NK-92 treated with Interleukin-12 subunit alpha and Interleukin-12 subunit beta, amount 100 ng/mL, for 24 hours (cell line): ENCODE measurements at regions not wholly inside any gene's neighbourhood (a gene's known extent, or its start where the extent isn't known, plus 50 kb on each side); places are given as distances from the start of the nearest gene placed in this dataset.

Source experiments
- DNase-seq: peaks from one replicate; lab custom pipeline; 2025; lab: John Stamatoyannopoulos, UW

DNA sequence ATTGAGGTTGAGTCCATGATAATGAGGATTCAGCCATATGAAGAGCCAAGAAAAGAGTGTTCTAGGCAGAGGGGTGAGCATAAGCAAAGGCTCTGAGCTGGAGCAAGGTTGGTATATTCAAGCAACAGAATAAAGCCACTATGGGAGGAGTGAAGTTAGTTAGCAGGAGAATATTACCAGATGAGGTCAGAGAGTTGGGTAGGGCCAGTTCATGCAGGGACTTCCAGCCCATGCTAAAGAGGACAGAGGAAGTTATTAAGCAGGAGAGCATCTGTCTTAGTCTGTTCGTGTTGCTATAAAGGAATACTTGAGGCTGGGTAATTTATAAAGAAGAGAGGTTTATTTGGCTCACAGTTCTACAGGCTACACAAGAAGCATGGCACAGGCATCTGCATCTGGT, 57.1 kb upstream of the ATG10 start:
- no peak for DNase-seq

DNA sequence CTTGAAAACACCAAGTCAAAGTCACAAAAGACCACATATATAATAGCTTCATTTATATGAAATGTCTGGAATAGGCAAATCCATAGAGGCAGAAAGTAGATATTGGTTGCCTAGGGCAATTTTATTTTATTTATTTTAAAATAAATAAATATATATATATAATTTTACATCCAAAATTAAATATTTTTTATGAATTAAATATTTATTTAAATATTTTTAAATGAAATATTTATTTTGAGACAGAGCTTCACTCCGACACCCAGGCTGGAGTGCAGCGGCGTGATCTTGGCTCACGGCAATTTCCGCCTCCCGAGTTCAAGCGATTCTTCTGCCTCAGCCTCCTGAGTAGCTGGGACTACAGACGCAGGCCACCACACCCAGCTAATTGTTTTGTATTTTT, 58.9 kb upstream of the ATG10 start:
- no peak for DNase-seq

- no peak for DNase-seq
These were observed 62.1 kb upstream of the ATG10 start for GRCh38 chr5:81909677-81910076.

DNA sequence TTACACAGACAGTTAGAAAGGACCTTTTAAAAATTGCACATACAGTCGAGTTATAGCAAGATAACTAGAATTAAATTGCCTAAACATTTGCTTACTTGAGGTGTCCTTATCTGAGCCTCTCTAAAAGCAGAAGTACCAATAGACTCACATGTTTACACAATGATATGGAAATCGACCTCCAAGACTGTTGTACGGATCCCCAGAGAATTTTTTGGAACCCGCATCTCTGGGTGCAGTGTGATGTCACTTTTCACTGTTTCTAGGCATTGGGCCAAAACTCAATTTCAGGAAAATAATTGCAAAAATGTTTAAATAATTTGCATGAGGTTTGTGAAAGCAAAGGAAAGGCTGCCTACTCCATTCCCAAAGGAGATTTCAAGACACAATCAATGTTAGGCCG, 63.1 kb upstream of the ATG10 start:
- DNase-seq, result no peak

DNA sequence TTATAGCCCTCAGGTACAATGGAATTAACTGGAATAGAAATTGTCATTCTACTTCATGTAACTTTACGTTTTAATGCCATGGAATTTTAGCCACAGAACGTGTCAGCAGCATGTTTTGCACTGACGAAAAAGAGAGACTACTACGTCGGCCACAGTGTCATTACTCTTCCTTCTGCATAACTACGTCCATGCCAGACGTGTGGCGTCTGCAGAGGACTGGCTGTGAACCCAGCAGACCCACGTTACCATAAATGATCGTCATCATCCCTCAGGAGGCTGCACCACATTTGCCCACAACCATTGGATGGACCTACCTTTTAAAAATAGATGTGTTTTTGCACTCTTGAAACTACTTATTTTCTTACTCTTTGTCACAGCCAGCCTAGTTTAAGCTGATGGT, 63.8 kb upstream of the ATG10 start:
- DNase-seq, result no peak

- DNase-seq, result no peak
These were observed 64.7 kb upstream of the ATG10 start for GRCh38 chr5:81907012-81907635.

DNA sequence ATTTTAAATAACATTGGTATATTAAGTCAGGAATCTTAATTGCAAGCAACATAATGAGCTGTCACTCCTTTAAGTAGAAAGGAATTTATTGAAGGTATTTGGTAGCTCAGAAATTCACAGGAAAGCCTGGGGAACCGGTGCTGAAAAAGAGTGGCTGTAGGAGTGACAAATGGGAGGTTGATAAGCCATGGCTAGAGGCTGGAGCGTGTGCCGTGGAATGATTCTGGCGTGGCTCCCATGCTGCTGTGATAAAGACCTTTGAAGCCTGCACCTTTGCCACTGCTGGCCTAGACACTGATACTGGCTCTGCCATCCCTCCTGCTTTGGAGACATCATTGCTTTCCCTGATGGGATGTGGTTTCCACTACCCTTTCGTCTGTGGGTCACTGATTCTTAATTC, 65.7 kb upstream of the ATG10 start:
- DNase-seq, result no peak

- no peak for DNase-seq
These were observed 67.0 kb upstream of the ATG10 start for GRCh38 chr5:81904861-81905260.

GRCh38 chr5:81904166-81904565, 67.7 kb upstream of the ATG10 start:
- DNase-seq, result no peak

DNA sequence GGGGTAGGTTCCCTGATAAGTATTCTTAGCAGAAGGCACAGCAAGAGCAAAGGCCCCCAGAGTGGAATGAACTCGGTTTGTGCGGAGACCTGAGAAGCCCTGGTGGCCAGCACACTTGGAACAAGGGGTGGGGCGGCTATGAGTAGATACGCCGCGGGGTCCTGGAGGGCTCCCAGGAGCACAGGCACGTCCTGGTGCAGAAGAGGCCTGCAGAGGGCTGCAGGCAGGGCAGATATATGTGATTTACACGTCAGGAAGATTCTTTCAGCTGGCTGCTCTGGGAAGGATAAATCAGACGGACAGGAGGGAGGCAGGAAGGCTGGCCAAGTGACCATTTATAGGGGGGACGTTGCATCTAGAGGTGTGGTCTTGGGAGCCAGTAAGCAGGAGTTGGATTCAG, 70.2 kb upstream of the ATG10 start:
- no peak for DNase-seq

DNA sequence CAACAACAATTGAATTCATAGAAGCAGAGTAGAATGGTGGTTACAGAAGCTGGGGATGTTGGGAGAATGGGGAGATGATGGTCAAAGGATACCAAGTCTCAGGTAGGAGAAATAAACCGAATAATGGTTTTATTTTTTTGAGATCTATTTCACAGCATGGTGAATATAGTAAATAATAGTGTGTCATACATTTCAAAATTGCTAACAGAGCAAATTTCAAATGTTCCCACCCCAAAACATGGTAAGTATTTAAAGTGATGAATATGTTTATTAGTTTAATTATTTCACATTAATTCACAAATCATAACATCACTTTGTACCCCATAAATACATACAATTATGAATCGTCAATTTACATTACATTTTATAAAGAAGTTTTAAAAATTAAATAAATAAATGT, 72.7 kb upstream of the ATG10 start:
- DNase-seq, result no peak

DNA sequence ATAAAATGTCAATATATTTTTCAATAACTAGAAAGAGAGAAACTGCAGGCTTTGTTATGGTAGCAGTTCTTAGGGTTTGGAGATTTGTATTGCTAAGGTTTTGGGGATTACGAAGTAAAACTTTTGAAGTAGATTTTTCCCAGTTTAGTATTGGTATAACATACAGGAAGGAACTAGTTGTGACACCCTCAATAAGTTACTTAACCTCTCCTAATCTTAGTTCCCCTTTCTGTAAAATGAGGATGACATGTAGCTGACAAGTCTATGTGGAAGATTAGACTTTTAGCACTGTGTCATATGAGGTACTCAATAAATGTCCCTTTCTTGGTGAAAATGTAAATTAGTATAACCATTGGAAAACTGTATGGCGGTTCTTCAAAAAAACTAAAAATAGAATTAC, 73.4 kb upstream of the ATG10 start:
- no peak for DNase-seq

DNA sequence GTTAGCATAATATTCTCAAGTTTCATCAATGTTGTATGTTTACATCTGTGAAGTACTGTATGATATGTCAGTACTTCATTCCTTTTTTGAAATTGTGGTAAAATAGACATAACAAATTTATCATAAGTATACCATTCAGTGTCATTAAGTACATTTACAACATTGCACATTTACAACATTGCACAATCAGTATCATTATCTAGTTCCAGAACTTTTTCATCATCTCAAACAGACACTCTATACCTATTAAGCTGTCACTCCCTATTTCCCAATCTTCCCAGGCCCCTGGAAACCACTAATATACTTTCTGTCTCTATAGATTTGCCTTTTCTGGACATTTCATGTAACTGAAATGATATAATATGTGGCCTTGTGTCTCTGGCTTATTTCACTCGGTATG, 75.1 kb upstream of the ATG10 start:
- DNase-seq, result no peak

- DNase-seq, result no peak
These were observed 76.5 kb upstream of the ATG10 start for GRCh38 chr5:81895307-81895706.

DNA sequence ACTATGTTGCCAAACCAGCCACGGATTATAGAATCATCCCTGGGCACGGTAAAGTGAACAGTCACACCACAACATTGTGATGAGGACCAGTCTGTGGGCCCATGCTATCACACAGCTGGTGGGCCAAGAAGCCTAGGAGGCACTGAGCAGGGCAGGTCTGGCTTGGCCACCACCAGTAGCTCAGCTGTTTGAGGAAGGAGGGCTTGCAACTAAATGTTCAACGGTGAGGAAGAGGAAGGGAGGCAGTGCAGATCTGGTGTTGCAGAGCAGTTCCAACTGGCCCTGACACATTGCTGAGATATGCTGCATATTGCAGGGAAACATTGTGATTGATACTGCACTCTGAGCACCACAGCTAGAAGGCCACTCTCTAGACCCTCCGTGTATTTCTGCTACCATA, 77.9 kb upstream of the ATG10 start:
- no peak for DNase-seq

DNA sequence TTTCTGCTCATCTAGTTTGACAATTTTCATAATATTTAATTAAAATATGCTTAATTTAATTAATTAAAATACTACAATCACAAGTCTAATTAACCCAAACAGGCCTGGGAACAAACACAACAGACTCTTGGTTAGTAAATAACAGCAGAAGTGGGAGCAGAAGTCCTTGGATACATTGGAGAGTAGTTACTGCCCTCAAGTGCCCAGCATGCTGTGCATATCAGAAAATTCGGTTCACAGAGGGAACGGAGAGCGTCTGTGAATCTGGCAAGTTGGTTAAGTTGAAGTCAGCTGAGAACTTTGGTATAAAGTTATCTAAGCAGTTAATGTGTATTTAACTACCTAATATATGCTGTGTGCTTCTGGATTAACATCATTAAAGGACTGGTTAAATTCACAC, 87.0 kb upstream of the ATG10 start:
- DNase-seq, result no peak

GRCh38 chr5:81883371-81883770, 88.5 kb upstream of the ATG10 start:
- DNase-seq, result no peak

- DNase-seq, result no peak
These were observed 90.2 kb upstream of the ATG10 start for GRCh38 chr5:81881595-81881994.

- no peak for DNase-seq
These were observed 91.9 kb upstream of the ATG10 start for GRCh38 chr5:81879936-81880335.

DNA sequence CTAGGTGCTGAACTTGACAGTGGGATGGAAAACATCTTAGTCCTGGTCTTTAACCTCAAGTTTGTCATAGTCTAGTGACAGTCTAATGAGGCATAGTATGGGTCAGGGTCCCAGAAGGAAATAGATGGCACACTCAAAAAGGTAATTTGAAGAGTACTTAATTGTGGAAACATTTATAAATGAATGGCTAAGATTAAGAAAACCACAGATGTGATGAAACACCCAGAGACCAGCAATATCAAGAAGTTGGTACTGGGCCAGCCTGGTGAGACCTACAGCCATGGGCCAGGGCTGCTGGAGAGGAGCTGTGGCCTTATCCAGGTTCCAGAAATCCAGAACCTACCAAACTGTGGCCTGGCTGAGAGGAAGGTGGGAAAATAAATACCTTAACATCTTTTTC, 93.5 kb upstream of the ATG10 start:
- DNase-seq, result no peak

DNA sequence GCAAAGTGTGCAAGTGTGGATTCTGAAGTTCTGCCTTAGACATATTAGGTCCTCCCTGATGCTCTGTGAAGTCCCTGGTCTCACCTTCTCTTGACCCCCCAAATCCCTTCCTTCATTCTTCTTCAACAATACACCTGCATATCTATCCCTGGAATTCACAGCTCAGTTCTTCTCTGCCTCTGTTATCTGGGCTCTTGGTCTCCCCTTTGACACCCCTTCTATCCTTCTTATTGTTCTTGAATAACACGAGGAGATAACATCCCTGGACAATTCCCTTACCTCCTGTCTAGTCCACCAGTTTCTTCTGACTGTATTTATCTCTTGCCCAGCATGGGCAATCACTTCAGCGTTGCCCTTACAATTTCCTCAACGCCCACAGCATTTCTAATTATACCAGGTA, 104.8 kb upstream of the ATG10 start:
- no peak for DNase-seq

DNA sequence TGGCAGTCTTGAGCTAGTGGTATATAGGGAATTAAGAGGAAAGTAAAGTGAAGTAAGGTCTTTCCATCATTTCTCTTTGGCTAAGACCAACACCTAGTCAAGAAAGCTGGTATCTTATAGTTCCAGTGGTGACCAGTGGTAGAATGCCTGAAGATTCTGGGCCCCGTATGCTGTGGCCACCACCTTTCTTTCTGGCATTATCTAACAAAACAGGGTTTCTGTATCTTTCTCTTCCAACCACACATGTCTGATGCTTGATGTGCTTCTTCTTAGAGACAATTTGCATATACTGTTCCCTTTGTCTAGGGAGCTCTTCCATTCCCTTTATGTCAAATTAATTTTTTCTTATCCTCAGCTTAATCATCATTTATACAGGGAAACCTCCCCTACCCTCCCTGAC, 109.9 kb upstream of the SSBP2 start:
- DNase-seq, result no peak

DNA sequence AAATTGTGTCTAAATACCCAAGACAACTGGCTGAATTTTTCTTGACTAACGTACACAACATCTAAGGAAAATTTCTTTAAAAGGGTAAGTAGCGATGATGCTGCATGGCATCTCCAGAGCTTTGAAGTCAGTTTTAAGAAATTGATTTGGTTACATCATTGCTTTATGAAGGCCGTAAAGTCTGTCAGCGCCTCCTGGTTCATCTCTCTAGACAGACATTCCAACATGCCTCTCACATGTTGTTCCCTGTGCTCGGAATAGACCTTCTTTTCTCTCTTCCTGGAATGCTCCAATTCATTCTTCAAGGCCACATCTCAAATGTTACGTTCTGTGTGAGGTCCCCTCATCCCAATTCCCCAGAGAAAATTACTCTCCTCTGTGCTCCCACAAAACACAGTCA, 108.7 kb upstream of the SSBP2 start:
- DNase-seq, result no peak

GRCh38 chr5:81856948-81857928, 106.3 kb upstream of the SSBP2 start:
- DNase-seq, result no peak
